LNCaP clone FGC (cell line): ENCODE measurements at regions not wholly inside any gene's neighbourhood (a gene's known extent, or its start where the extent isn't known, plus 50 kb on each side); places are given as distances from the start of the nearest gene placed in this dataset.

Source experiments
- DNase-seq: peaks from one replicate; pipeline ENCODE4 v3.0.0-alpha.2; 2011; ENCODE audit warnings: low read depth
- H3K4me3 ChIP-seq: 2 replicates; pipeline ENCODE4 v1.5.1; 2011; ENCODE audit warnings: mild to moderate bottlenecking, low read depth, low read length, control low read depth
- CTCF ChIP-seq: IDR thresholded peaks from 2 replicates; pipeline ENCODE4 v1.5.1; 2012; ENCODE audit warnings: mild to moderate bottlenecking; ENCODE audit not compliant: control insufficient read depth, insufficient read depth; ENCODE audit errors: extremely low read depth

DNA sequence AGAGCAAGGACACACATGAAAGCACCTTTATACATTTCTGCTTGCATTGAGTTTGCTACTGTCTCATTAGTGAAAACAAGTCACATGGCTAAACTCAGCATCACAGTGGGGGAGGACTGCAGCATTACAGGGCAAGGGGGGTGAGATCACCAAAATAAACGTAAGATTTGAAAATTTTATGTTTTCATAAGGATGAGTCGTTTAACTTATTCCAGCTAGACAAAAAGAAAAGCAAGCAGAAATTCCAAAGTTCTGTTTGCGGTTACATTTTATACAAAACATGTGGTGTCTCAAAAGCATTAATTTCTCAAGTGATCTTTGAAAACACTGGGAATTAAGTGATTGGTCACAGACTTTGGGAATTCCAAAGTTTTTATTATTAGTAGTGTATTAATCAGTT lies 261.4 kb upstream of the RXFP2 start:
- no peak for TF ChIP-seq CTCF
- no peak for DNase-seq

DNA sequence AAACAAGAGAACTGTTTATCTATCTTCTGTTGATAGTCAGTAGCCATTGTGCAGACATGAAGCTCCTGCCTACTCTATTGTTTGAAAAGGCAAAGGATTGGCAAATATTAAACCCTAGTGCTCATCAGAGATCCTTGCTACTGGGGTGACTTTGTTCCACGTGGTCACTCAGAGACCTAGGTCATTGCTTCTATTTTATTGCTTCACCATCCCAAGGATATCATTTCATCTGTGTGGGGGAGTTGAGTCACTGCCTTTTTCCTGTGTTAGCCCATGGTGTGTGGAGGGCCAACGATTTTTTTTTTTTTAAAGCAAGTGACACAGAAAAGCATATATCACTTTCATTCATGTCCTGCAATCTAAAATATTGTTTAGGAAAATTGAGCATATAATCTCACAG lies 254.1 kb upstream of the RXFP2 start:
- no peak for TF ChIP-seq CTCF
- DNase-seq, result no peak
- H3K4me3 ChIP-seq, result no peak overlapping the region

More for the DNA sequence above, 261.4 kb upstream of the RXFP2 start:
- H3K4me3 ChIP-seq, result no peak overlapping the region

DNA sequence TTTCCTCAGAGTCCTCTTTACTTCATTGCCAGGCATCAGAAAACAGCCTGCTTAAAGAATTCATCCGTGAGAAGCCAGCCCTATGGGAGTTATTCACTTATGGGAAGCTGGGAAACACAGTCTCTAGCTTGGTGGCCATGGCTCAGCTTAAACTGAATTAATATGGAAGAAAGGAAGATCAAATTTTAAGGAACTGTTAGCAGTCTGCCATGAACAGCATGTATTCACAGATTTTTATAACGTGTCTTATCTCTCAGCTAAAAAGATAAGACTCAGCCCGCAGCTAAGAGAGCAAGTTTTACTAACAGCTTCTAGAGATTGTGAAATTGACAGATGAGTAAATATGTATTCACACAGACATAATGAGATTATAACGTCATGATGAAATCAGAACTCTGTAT lies 253.7 kb upstream of the RXFP2 start:
- no peak for DNase-seq
- TF ChIP-seq CTCF, result no peak
- H3K4me3 ChIP-seq, result no peak overlapping the region

GRCh38 chr13:31495336-31495735 lies 244.0 kb upstream of the RXFP2 start:
- DNase-seq, result no peak
- no peak for TF ChIP-seq CTCF
- H3K4me3 ChIP-seq, result no peak overlapping the region

DNA sequence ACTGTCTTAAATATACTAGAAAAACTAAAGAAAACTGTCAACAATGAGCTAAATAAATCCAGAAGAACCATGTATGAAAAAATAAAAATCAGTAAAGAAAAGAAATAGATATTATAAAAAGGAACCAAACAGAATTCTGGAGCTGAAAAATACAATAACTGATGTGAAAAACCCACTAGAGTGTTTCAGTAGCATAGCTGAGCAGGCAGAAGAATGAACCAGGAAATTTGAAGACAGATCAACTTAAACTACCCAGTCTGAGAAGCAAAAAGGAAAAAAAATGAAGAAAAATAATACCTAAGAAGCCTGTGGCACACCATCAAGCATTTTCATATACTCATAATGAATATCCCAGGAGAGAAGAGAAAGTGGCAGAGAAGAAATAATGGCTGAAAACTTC lies 240.1 kb upstream of the RXFP2 start:
- H3K4me3 ChIP-seq, result no peak overlapping the region
- no peak for DNase-seq
- TF ChIP-seq CTCF, result no peak

- H3K4me3 ChIP-seq, result no peak overlapping the region
- TF ChIP-seq CTCF, result no peak
- DNase-seq, result no peak
Observed at GRCh38 chr13:31503626-31504025, 235.7 kb upstream of the RXFP2 start.

GRCh38 chr13:31504918-31505317 lies 234.4 kb upstream of the RXFP2 start:
- DNase-seq, result no peak
- H3K4me3 ChIP-seq, result no peak overlapping the region
- TF ChIP-seq CTCF, result no peak
